GM21423 (cell line): ENCODE measurements at regions not wholly inside any gene's neighbourhood (a gene's known extent, or its start where the extent isn't known, plus 50 kb on each side); places are given as distances from the start of the nearest gene placed in this dataset.

ENCODE experiments used
- ATAC-seq: cut with Tn5 transposase; IDR thresholded peaks from one replicate; pipeline ENCODE4 v1.9.1; 2021; ENCODE audit warnings: mild to moderate bottlenecking, moderate library complexity; ENCODE audit not compliant: unreplicated experiment

- ATAC-seq, result no peak
Observed at GRCh38 chr2:217286833-217287232, 427.0 kb upstream of the TNP1 start.

- no peak for ATAC-seq
Observed at GRCh38 chr2:217285926-217286325, 426.1 kb upstream of the TNP1 start.

- no peak for ATAC-seq
Observed at GRCh38 chr2:217283460-217283859, 423.6 kb upstream of the TNP1 start.

GRCh38 chr2:217282531-217282930 lies 422.7 kb upstream of the TNP1 start:
- no peak for ATAC-seq

- no peak for ATAC-seq
Observed at GRCh38 chr2:217279556-217279955, 419.7 kb upstream of the TNP1 start.

GRCh38 chr2:217279140-217279539 lies 419.3 kb upstream of the TNP1 start:
- ATAC-seq, result no peak

GRCh38 chr2:217277646-217278398 lies 418.0 kb upstream of the TNP1 start:
- ATAC-seq, result no peak

- ATAC-seq, result no peak
Observed at GRCh38 chr2:217276433-217276832, 416.6 kb upstream of the TNP1 start.

GRCh38 chr2:217275091-217275490 lies 415.2 kb upstream of the TNP1 start:
- ATAC-seq, result no peak

- ATAC-seq, result no peak
Observed at GRCh38 chr2:217274578-217274977, 414.7 kb upstream of the TNP1 start.

- ATAC-seq, result no peak
Observed at GRCh38 chr2:217273851-217274250, 414.0 kb upstream of the TNP1 start.

- no peak for ATAC-seq
Observed at GRCh38 chr2:217273162-217273561, 413.3 kb upstream of the TNP1 start.

GRCh38 chr2:217271813-217272212 lies 411.9 kb upstream of the TNP1 start:
- no peak for ATAC-seq

GRCh38 chr2:217270485-217271121 lies 410.7 kb upstream of the TNP1 start:
- no peak for ATAC-seq

- ATAC-seq, result no peak
Observed at GRCh38 chr2:217269701-217270484, 410.0 kb upstream of the TNP1 start.

- no peak for ATAC-seq
Observed at GRCh38 chr2:217268978-217269377, 409.1 kb upstream of the TNP1 start.

GRCh38 chr2:217267758-217268157 lies 407.9 kb upstream of the TNP1 start:
- no peak for ATAC-seq

GRCh38 chr2:217263756-217264155 lies 403.9 kb upstream of the TNP1 start:
- ATAC-seq, result no peak

- no peak for ATAC-seq
Observed at GRCh38 chr2:217262911-217263310, 403.0 kb upstream of the TNP1 start.

- no peak for ATAC-seq
Observed at GRCh38 chr2:217261452-217261851, 401.6 kb upstream of the TNP1 start.

GRCh38 chr2:217260441-217261115 lies 400.7 kb upstream of the TNP1 start:
- no peak for ATAC-seq
